GM04503 (cell line): ENCODE measurements at regions not wholly inside any gene's neighbourhood (a gene's known extent, or its start where the extent isn't known, plus 50 kb on each side); places are given as distances from the start of the nearest gene placed in this dataset.

Experiments
- DNase-seq: peaks from one replicate; pipeline ENCODE4 v3.0.0-alpha.2; 2012; ENCODE audit warnings: low read depth

DNA sequence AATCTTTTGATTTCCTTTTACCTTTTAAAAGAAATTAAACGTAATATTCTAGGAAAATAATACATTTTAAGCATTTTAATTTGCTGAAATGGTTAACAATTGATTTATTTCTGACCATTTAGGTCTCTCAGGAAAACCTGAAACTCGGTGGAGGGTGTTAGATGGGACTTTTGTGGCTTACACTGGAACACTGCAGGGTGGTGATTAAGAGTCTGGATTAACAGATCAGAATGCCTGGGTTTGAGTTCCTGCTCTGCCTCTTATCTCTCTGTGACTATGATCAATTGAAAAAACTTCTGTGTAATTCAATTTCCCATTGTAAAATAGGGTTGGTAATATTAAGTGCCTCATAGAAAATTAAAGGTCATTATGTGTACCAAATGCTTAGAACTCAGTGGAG lies 168.7 kb downstream of the UBE2E3 start:
- no peak for DNase-seq

DNA sequence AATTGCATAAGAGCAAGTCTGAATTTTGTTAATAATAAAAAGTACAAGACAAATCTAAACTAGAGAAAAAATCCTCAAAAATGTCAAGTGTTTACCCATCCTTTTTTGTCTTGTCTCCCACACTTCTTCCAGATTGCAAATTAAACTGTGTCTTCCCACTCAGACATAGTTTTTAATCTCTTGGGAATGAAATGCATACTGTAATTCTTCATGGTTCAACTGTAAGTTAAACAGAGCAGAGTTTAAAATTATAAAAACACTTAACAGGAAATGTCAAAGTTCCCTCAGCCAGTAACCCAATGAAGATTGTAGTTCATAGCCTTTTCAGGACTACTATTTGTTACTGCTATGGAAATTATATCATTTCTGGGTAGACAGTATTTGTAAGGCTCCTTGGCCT lies 171.8 kb downstream of the UBE2E3 start:
- no peak for DNase-seq

DNA sequence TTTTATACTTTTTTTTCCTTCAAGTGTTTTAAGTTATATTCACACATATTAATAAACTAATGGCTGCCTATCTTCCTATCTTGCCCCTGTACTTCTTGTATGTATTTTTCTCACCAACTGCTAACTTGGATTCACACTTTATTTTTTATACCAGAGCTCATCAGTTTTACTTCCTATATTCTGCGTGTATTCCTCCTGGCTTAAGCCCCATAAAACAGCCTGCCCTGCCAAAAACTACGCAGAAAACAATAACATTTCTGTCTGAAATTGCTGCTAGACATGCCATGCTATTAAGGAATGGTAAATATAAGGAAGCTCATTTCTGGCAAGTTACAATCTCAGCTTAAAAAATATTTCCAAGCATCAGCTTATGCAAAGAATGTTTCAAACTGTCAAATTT lies 172.3 kb downstream of the UBE2E3 start:
- DNase-seq = no peak

DNA sequence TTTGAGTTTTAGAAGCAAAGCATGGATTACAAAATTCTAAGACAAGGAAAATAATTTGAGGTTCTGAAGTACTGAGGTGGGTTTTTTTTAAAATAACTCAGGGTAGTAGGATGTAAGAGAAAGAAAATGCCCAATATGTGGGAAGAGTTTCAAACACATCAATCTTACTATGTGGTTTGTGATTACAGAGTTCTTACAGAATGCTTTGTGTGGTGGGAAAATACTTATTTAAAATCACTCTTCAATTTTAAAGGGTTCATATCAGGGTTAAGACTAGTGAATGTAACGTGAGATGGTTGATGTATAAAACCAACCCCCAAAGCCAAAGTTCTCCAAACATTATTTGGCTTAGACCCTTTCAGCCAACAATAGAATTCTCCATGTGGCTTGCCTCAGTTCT lies 173.5 kb downstream of the UBE2E3 start:
- no peak for DNase-seq

DNA sequence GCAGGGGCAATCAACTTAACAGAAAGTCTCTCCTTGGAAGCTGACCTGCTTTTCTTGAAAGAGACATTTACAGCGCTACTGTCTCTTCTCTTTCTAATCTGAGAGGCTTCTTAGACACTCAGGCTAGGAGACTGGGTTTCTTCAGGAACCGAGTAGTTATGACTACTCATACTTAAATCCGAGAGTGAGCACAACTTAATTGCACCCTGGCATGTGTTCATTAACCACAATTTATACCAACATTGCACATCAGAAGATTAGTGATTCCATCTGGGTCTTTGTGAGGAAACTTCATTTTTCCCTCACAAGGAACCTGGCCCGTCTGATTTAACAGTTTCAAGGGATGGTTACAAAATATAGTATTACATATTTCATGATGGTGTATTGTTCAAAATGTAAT lies 176.9 kb downstream of the UBE2E3 start:
- DNase-seq = peak; percentile 73

DNA sequence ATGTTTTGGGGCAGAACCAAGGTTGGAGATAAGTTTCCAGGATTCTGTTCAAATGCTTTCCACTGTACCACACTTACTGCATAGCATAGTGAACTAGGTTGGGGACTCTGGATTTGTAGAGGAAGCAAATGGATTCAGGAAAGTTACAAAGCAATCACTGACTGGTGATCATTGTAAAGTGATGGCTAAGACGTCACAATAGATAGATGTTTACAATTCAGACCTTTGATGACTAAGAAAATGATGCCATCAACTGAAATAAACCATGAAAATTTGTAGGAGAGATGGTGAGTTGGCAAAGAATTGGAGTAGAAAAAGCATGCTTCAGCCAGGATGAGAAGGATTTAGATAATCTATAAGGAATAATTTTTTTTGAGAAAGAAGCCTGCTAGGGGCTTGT lies 178.0 kb downstream of the UBE2E3 start:
- no peak for DNase-seq

DNA sequence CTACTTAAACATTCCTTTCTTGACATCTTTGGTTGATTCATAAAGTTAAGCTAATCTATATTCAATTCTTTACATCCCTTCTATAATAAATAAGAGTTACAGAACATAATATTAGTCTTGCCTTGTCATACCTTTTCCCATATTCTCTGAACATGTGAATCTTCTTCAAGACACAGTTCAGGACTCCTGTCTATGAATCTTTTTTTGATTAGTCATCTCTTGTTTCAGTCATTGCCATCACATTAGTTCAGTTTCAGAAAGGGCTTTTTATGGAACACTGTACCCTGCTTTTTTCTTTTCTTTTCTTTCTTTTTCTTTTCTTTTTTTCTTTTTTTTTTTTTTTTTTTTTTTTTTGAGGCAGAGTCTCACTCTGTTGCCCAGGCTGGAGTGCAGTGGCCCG lies 181.2 kb downstream of the UBE2E3 start:
- DNase-seq = no peak

DNA sequence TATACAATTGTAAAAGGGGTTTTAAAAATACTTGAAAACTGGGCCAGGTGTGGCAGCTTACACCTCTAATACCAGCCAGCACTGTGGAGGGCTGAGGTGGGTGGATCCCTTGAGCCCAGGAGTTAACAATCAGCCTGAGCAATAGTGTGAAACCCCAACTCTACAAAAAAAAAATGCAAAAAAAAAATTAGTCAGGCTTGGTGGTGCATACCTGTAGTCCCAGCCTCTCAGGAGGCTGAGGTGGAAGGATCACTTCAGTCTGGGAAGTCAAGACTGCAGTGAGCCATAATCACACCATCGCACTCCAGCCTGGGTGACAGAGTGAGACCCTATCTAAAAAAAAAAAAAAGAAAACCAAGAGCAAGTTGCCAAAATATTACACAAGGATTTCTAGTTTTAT lies 182.7 kb downstream of the UBE2E3 start:
- DNase-seq = no peak

DNA sequence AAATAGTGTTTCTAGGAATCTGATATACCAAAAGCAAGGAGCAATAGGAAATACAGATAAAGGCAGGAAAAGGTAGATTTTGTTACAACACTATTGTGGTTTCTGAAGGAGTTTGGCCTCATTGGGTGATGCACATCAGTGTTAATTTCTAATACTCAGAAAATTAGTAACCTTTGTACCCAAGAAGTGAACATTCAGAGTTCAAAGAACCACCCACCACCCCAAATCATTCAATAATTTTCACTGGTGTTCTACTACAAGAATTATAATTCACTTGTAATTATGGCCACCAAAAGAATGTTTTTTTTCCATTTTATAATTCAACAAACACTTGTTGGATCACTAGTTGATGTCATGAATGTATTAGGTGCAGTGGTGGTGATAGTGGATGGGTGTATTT lies 183.3 kb downstream of the UBE2E3 start:
- DNase-seq = no peak

DNA sequence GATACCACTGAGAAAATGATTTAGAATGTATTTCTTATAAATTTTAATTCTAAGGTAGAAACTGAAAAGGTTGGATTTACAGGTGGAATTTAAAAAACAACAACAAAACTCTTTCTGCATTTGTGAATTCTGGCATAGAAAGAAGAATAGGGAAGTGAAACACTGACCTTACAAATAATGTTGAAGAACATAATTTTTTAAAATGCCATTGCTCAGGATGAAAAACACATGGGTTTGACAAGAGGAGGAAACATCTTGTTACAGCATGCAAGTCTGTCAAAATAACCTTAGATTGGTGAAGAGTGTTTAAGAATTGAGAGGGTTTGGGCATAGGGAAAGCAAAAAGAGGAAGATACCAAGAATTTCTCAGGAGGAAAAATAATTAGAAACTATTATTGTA lies 184.3 kb downstream of the UBE2E3 start:
- no peak for DNase-seq

DNA sequence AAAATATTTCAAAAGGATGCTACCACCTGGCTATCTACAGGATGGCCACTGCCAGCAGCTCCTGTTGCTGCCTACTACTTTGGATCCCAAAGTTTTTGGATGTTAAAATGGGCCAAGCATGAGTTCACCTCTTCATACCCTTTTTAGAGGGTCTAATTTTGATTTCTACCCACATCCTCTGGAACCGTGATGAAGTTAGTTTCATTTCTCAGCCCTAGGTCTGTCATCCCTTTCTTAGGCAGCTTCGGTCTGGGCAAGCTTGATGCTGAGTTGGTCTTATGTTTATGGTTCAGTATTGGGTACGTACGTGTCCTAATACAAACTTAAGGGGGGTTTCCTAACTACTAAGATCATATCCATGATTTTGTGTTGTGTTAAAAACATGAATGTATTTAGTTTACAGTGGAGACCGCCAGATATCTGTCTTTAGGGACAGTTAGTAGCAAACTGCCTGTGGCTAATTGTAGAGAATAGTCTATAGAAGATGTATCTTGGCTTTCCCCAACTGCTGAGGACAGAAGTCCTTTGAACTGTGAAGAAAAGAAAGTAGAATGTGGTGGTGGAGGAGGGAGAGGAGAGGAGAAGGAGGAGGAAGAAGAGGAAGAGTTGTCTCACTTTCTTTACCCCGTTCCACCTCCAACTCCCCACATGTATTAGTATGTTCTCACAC lies 184.9 kb downstream of the UBE2E3 start:
- DNase-seq = no peak

DNA sequence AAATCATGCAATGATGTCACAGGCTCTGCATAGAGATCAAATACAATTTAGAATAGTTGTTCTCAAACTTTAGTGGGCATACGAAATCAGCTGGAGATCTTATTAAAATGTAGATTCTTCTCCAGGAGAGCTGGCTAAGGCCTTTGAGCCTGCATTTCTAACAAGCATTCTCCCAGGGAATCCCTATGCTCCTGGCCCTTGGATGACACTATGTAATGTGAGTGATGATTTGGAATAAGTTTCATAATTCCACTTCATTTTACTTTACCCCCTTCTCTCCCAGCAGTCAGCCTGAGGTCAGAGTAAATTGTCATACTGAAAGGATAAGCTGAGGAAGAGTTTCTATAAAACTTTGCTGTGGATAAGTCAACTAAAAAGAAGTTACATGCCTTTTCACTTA lies 189.1 kb downstream of the UBE2E3 start:
- DNase-seq = no peak

DNA sequence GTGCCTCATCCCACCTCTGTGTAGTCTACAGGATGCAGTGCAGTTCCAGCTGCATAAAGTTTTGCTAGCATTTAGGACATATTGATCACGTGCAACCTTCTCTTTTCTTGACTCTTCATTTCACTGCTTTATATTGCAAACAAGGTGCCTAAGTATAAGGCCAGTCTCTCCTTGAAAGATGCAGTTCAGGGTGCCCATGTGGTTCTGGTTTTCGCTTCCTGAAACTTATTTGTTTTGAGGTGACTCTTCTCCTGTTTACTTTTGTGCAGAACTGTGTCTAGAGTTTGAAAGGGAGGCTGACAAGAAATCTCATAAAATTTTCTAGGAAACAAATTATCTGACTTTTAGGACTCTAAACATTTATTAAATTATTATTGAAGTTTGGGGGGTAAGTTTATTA lies 189.9 kb downstream of the UBE2E3 start:
- no peak for DNase-seq

DNA sequence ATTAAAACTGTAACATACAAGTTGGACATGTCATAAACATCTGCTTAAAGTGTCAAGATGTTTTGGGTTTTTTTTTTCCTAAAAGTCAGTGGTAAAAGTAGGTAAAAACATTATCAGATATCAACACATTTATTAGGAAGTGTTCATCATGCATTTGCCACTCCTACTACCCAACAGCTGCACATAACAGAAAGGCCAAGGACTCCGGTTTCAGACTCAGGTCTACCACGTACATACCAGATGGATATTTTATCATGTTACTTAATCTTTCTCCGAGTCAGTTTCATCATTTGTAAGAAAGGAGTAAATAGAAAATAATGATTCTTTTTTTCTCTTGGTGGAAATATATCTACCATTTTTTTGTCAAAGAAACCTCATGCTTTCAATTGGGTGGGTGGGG lies 192.3 kb downstream of the UBE2E3 start:
- DNase-seq = no peak

DNA sequence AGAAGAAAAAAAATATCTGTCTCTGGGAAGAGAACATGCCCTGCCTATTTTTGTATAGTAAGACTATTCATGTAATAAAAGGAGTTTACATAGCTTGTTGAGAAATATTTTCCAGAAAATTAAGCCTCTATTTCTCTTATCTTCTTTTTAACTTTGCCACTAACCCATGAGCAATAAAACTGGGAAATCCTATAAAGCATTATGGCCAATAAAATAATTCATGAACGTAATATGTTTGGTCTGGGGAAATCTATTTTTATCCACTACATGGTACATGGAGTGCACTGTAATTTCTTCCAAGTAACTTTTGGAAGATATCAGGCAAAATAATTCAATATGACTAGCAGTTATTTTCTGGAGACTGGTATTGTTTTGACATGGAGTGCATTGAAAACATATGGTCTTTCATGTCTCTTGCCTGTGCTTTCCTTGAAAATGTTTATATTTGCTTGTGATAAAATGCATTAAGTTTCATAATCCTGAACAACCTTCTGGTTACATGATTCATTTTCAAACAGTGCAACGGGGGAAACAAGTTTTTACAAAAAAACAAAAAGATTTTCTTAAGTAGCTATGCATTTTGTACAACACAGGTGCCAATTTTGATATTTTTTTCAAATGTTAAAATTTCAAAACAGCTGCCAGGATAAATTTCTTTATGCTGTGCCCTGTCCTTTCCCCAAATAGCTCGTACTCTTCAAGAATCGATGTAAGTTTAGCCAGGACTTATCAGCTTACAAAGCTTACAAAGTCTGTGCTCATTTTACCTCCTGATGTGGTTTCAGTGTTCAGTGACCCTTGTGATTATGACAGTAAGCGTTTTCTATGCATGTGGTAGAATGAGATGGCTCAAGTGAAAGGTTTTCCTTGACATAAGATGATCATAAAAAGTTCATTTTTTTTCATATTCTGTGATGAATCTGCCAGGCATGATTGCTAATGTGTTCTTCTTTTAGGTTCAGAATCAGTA lies 194.5 kb downstream of the UBE2E3 start:
- DNase-seq = no peak

DNA sequence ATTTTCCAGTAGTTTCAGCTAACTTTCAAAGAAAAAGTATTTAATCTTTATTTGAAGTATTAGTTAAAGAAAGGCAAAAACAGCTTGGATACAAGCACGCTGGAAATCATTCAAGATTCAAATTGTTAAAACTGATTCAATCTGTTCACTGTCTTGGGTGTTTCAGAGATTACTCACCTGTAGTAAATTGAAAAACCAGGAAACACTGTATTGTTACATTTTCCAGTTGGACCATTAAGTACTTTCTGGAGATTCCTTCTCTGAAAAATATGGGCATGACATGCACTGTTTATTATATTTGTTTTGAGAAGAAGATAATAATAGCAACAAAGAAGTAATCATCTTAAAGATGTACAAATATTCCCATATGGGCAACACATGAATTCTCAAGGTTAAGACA lies 196.1 kb downstream of the UBE2E3 start:
- no peak for DNase-seq

DNA sequence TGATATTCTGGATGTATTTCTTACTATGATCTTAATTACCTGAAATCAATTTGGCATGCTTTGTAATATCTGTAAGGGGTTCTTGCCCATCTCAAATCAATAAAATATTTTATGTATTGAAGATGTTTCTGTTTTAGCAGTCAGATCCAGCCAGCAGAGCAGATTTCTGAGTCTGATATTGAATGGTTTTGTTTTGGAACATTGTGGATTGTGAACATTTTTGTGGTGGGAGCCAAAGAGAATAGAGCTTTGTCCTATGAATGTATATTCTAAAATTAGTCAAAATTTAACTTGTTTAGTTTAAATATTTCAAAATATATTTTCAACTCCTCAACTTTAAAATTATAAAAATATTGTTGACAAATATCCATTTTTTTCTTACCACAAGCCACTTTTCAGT lies 197.0 kb downstream of the UBE2E3 start:
- DNase-seq = no peak

DNA sequence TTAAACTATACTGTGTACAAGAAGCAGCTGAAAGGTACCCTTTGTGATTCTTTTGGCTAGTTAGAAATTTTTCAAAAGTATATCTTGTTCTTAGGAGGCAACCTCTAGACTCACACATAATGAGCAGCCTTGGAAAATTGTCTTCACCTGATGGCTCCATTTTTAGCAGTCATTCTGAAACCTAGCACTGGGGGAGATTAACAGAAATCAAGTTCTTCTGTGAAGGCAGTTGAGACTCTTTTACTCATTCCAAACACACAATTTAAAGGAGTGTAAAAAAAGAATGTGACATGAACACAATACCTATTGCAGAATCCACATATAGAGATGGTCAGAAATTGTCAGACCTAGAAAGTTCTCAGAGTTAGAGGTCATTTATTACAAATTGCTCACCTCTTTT lies 197.7 kb downstream of the UBE2E3 start:
- no peak for DNase-seq

DNA sequence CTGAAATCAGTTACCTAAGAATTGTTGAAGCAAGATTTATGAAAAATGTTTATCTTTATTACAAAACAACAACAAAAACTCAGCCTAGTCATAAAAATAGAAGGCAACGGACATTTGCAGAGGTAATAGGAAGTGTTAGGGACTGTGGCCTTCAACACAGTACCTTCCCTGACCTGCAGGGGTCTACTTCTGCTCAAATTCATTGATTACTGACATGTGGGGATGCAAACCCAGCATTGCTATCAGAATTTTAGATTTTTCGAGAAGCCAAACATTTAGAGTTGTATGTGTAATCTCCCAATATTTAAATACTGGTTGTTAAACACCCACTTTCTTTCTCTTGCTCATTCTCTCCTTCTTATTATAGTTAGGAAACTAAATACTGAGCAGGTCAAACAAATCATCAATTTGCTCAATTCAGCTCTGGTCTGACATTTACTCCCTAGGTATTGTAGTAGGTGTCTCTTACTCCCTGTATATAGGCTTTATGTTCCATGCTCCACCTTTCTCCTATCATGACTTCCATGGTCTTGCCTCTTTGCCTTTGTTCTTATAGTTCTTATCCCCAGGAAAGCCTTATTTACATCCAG lies 198.5 kb downstream of the UBE2E3 start:
- no peak for DNase-seq

DNA sequence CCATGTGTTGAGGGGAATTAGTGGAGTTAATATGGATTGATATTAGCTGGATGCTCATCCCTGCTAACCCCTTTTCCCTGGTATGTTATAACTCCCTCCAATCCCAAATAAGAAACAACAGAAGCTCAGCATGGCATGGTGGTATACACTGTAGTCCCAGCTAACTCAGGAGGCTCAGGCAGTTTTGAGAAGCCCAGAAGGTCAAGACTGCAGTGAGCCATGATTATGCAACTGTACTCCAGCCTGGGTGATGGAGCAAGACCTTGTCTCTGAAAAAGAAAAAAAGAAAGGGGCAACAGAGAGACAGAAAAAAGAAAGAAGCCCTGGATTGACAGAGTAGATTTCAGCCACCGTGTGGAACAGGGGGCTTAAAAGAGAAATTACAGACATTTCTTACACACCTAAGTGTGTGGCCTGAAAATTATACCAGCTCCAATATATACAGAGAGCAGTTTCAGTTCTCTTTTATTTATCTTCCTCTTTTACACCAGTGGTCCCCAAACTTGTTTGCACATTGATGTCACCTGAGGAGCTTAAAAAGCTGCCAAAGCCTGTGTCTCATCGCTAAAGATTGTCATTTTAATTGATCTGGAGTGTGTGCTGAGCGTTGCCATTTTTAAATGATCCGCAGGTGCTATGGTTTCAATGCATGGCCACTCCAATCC lies 203.6 kb downstream of the UBE2E3 start:
- DNase-seq = no peak

DNA sequence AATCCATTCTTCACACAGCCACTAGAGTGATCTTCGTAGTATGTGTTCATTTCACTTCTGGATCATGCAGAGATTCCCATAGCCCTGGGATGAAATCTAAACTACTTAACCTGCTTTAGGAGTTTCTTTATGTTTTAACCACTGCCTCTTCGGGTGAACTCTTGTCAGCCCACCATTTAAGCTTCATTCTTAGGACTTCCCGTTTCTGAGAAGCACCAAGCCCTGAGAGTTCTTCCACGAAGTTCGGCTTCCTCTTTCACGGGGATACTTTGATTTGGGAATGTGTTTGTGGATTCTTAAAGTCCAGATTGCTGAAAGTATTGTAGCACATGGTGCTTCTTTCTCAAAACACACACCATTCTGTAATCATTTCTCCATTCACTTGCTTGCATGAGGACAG lies 205.0 kb downstream of the UBE2E3 start:
- DNase-seq = no peak

DNA sequence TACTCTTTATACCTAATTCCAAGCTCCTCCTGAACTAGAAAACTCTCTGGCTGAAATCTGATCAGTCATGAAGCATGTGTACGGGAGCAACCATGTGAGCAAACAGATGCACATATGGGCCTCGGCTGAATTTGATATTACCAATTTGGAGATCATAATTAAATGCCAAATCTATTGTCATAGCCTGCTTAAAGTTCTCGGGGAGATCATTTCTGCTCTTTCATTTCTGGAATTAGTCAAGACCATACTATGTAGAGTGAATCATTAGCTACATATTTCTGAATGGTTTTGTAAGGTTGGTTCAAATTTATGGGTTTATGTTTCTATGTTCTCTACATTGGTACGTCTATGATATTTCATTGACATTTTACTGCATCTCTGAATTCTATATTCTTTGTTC lies 205.5 kb downstream of the UBE2E3 start:
- no peak for DNase-seq

DNA sequence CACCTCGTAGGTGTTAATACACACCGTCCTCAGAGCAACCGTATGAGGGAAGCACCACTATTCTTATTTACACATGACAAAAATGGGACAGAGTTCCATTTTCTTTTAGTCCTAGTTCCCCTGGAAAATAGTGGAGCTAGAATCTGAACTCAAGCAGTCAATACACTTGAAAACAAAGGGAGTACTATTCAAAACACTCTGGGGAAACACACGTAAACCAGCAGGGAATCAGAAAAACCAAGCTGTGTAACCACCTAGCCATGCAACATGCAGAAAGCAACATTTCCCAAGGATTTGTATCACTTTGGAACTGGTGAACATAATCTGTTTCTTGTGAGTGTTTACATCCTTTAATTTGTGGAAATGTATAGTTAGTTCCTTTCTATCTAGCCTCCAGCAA lies 208.2 kb downstream of the UBE2E3 start:
- no peak for DNase-seq
